Liver (tissue), 8 donors: ENCODE measurements at regions not wholly inside any gene's neighbourhood (a gene's known extent, or its start where the extent isn't known, plus 50 kb on each side); places are given as distances from the start of the nearest gene placed in this dataset.

ENCODE experiments used
- DNase-seq: peaks from one replicate; pipeline ENCODE4 v3.0.0-alpha.2; 2017; ENCODE audit warnings: low spot score
- H3K27ac ChIP-seq, 2 donors: one replicate each; pipeline ENCODE4 v1.7.0; 2013; ENCODE audit warnings: inconsistent platforms in 2 of 2, low read length in 2 of 2, control low read depth in 1 of 2, low read depth in 1 of 2, mild to moderate bottlenecking in 1 of 2
- H3K27me3 ChIP-seq, 4 donors: one replicate each; pipeline versions ENCODE4 v1.6.1 to v1.7.0; 2013; ENCODE audit warnings: low read length in 3 of 4, inconsistent platforms in 1 of 4, mild to moderate bottlenecking in 1 of 4, moderate library complexity in 1 of 4; ENCODE audit not compliant: control insufficient read depth in 4 of 4, insufficient read depth in 4 of 4
- H3K36me3 ChIP-seq, 4 donors: one replicate each; pipeline versions ENCODE4 v1.6.1 to v1.7.0; 2013; ENCODE audit warnings: low read length in 3 of 4, mild to moderate bottlenecking in 3 of 4, low read depth in 1 of 4, moderate library complexity in 1 of 4; ENCODE audit not compliant: control insufficient read depth in 4 of 4, insufficient read depth in 3 of 4
- H3K4me1 ChIP-seq, 4 donors: one replicate each; pipeline versions ENCODE4 v1.6.1 to v1.7.0; 2013; ENCODE audit warnings: low read length in 3 of 4, mild to moderate bottlenecking in 3 of 4, moderate library complexity in 1 of 4; ENCODE audit not compliant: control insufficient read depth in 4 of 4, insufficient read depth in 4 of 4
- H3K4me3 ChIP-seq, 3 donors: one replicate each; pipeline versions ENCODE4 v1.6.1 to v1.7.0; 2013; ENCODE audit warnings: low read length in 3 of 3, control low read depth in 1 of 3, low read depth in 1 of 3, mild to moderate bottlenecking in 1 of 3
- H3K9ac ChIP-seq, 2 donors: one replicate each; pipeline ENCODE4 v1.7.0; 2013; ENCODE audit warnings: low read length in 2 of 2, mild to moderate bottlenecking in 2 of 2, moderate library complexity in 2 of 2, control low read depth in 1 of 2, low read depth in 1 of 2
- H3K9me3 ChIP-seq, 4 donors: one replicate each; pipeline versions ENCODE4 v1.6.1 to v1.7.0; 2013; ENCODE audit warnings: low read length in 3 of 4; ENCODE audit not compliant: control insufficient read depth in 4 of 4
- ATF3 ChIP-seq: IDR thresholded peaks from 2 replicates; pipeline ENCODE4 v1.6.1; 2016; ENCODE audit warnings: antibody characterized with exemption
- CTCF ChIP-seq: fragments of 150-350 bp; IDR thresholded peaks from 2 replicates; pipeline ENCODE4 v1.5.1; 2017; ENCODE audit warnings: improper control_type of control experiment, low read depth, low read length; ENCODE audit not compliant: missing input control
- FOXA1 ChIP-seq: IDR thresholded peaks from 2 replicates; pipeline ENCODE4 v1.6.1; 2016; ENCODE audit warnings: antibody characterized with exemption
- FOXA2 ChIP-seq: IDR thresholded peaks from 2 replicates; pipeline ENCODE4 v1.6.1; 2016; ENCODE audit warnings: antibody characterized with exemption
- GABPA ChIP-seq, 2 donors: IDR thresholded peaks in 1 of 2; conservative IDR thresholded peaks in 1 of 2; 2 replicates each; pipeline ENCODE4 v1.6.1; 2016; ENCODE audit warnings: antibody characterized with exemption in 2 of 2, mild to moderate bottlenecking in 1 of 2, moderate library complexity in 1 of 2
- HNF4A ChIP-seq, 2 donors: conservative IDR thresholded peaks; 2 replicates each; pipeline ENCODE4 v1.6.1; 2016; ENCODE audit warnings: antibody characterized with exemption in 2 of 2, mild to moderate bottlenecking in 2 of 2
- HNF4G ChIP-seq: IDR thresholded peaks from 2 replicates; pipeline ENCODE4 v1.6.1; 2016; ENCODE audit warnings: antibody characterized with exemption
- JUND ChIP-seq, 2 donors: IDR thresholded peaks; 2 replicates each; pipeline ENCODE4 v1.6.1; 2016; ENCODE audit warnings: antibody characterized with exemption in 2 of 2
- MAX ChIP-seq: IDR thresholded peaks from 2 replicates; pipeline ENCODE4 v1.6.1; 2016; ENCODE audit warnings: antibody characterized with exemption
- NR2F2 ChIP-seq: IDR thresholded peaks from 2 replicates; pipeline ENCODE4 v1.6.1; 2016; ENCODE audit warnings: antibody characterized with exemption
- RAD21 ChIP-seq, 2 donors: IDR thresholded peaks; 2 replicates each; pipeline ENCODE4 v1.6.1; 2016; ENCODE audit warnings: antibody characterized with exemption in 2 of 2, mild to moderate bottlenecking in 2 of 2
- RXRA ChIP-seq, 2 donors: IDR thresholded peaks; 2 replicates each; pipeline ENCODE4 v1.6.1; 2017 to 2018; ENCODE audit warnings: antibody characterized with exemption in 2 of 2, mild to moderate bottlenecking in 1 of 2
- TAF1 ChIP-seq: conservative IDR thresholded peaks from 2 replicates; pipeline ENCODE4 v1.6.1; 2016; ENCODE audit warnings: antibody characterized with exemption, mild to moderate bottlenecking
- YY1 ChIP-seq: IDR thresholded peaks from 2 replicates; pipeline ENCODE4 v1.6.1; 2016; ENCODE audit warnings: antibody characterized with exemption, mild to moderate bottlenecking
- ZBTB33 ChIP-seq: IDR thresholded peaks from 2 replicates; pipeline ENCODE4 v1.6.1; 2016; ENCODE audit warnings: antibody characterized with exemption
- WGBS: extraction: QIAGEN DNeasy Blood & Tissue Kit; methylation state at CpG from one replicate; pipeline ENCODE4 v1.1.7; 2013; 5-methylcytosine and 5-hydroxymethylcytosine counted together
- donor health status: healthy.
- donor health status: healthy.
- donor health status: healthy.
- donor health status: healthy.
- donor health status: healthy.

GRCh38 chr2:147679955-147680531 lies 164.8 kb upstream of the ACVR2A start:
- no peak overlapping the region for H3K4me3 ChIP-seq
- TF ChIP-seq TAF1: no peak
- TF ChIP-seq FOXA2: no peak
- TF ChIP-seq ZBTB33: no peak
- TF ChIP-seq FOXA1: no peak
- no peak for TF ChIP-seq GABPA (IDR thresholded peaks at IDR 0.05 in 1 of 2, conservative IDR thresholded peaks at IDR 0.05 in 1 of 2)
- no peak for TF ChIP-seq JUND (IDR thresholded peaks at IDR 0.05)
- no peak overlapping the region for H3K27ac ChIP-seq
- no peak overlapping the region for H3K9ac ChIP-seq
- no peak for DNase-seq
- WGBS: 82% methylated on average over 6 of the region's 6 CpGs
- H3K27me3 ChIP-seq: no peaks in the 10 kb centered on the region
- no peaks in the 10 kb centered on the region for H3K4me1 ChIP-seq
- H3K9me3 ChIP-seq: no peaks in the 10 kb centered on the region
- H3K36me3 ChIP-seq: no peaks in the 10 kb centered on the region

- Histone ChIP-seq H3K27ac (no peak overlapping the region), H3K36me3 (no peaks in the 10 kb centered on the region), H3K9ac (no peak overlapping the region), H3K4me1 (no peaks in the 10 kb centered on the region), H3K27me3 (no peaks in the 10 kb centered on the region), H3K9me3 (no peaks in the 10 kb centered on the region), H3K4me3 (no peak overlapping the region)
- 81% methylated on average over 3 of the region's 3 CpGs for WGBS
- DNase-seq: no peak
- no peak for TF ChIP-seq NR2F2
- TF ChIP-seq FOXA1: no peak
- no peak for TF ChIP-seq HNF4G
- no peak for TF ChIP-seq HNF4A (conservative IDR thresholded peaks at IDR 0.05)
- TF ChIP-seq CTCF: no peak
- TF ChIP-seq RAD21 (IDR thresholded peaks at IDR 0.05): no peak
- TF ChIP-seq ATF3: no peak
Measured at GRCh38 chr2:147679191-147679954, 165.5 kb upstream of the ACVR2A start.

- peaks cover 0 to 3% (median 0%) of the 10 kb centered on the region in 4 donors for H3K27me3 ChIP-seq
- H3K27ac ChIP-seq: no peak overlapping the region
- H3K9ac ChIP-seq: no peak overlapping the region
- H3K9me3 ChIP-seq: no peaks in the 10 kb centered on the region
- no peaks in the 10 kb centered on the region for H3K4me1 ChIP-seq
- WGBS: 77% methylated on average over 2 of the region's 2 CpGs
- H3K4me3 ChIP-seq: no peak overlapping the region
- no peaks in the 10 kb centered on the region for H3K36me3 ChIP-seq
- DNase-seq: no peak
- no peak for TF ChIP-seq JUND (IDR thresholded peaks at IDR 0.05)
- no peak for TF ChIP-seq NR2F2
- TF ChIP-seq FOXA2: no peak
- no peak for TF ChIP-seq ATF3
- no peak for TF ChIP-seq MAX
- no peak for TF ChIP-seq TAF1
- TF ChIP-seq FOXA1: no peak
- no peak for TF ChIP-seq HNF4G
- TF ChIP-seq RXRA (IDR thresholded peaks at IDR 0.05): no peak
- TF ChIP-seq ZBTB33: no peak
- TF ChIP-seq YY1: no peak
- no peak for TF ChIP-seq CTCF
- no peak for TF ChIP-seq RAD21 (IDR thresholded peaks at IDR 0.05)
Measured at GRCh38 chr2:147665105-147665504, 179.7 kb upstream of the ACVR2A start.
